ENCODE measurements at regions not wholly inside any gene's neighbourhood (a gene's known extent, or its start where the extent isn't known, plus 50 kb on each side); places are given as distances from the start of the nearest gene placed in this dataset.

DNA sequence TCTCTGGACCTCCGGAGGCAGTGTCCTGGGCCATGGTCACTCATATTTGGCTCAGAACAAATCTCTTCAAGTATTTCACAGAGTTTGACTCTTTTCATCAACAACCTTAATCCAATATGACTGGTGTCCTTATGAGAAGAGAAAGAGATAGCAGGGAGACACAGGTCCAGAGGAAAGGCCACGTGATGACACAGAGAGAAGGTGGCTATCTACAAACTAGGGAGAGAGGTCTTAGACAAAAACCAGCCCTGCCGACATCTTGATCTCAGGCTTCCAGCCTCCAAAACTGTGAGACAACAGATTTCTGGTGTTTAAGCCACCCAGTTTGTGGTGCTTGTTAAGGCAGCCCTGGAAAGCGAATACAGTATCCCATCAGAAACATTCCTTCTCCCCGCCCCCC is 237.1 kb upstream of the PROK2 start:
- no peak overlapping the region for H3K27ac Mint-ChIP-seq
- Histone ChIP-seq H3K4me1 (ENCODE audit: control insufficient read depth, insufficient read depth, low read length, poor library complexity, severe bottlenecking) (no peaks in the 10 kb centered on the region), H3K27ac (ENCODE audit: insufficient read depth, low read length, poor library complexity, severe bottlenecking) (no peak overlapping the region), H3K9me3 (ENCODE audit: control insufficient read depth in 2 of 2, low read length in 2 of 2) (no peaks in the 10 kb centered on the region), H3K27me3 (ENCODE audit: control insufficient read depth, insufficient read depth, low read length) (no peaks in the 10 kb centered on the region), H3K36me3 (ENCODE audit: control insufficient read depth, insufficient read depth, low read length) (no peaks in the 10 kb centered on the region), H3K4me3 (ENCODE audit: low read depth, low read length) (no peak overlapping the region)
- no peaks in the 10 kb centered on the region for H3K36me3 Mint-ChIP-seq
- ATAC-seq (ENCODE audit: low read depth in 2 of 2) (no peak), DNase-seq (no peak)
- H3K9me3 Mint-ChIP-seq: peaks cover 0 to 3% (median 0%) of the 10 kb centered on the region in 7 donors
- H3K4me3 Mint-ChIP-seq: no peak overlapping the region
- H3K4me1 Mint-ChIP-seq: no peaks in the 10 kb centered on the region
- peaks cover 9% of the 10 kb centered on the region for H3K27me3 Mint-ChIP-seq

DNA sequence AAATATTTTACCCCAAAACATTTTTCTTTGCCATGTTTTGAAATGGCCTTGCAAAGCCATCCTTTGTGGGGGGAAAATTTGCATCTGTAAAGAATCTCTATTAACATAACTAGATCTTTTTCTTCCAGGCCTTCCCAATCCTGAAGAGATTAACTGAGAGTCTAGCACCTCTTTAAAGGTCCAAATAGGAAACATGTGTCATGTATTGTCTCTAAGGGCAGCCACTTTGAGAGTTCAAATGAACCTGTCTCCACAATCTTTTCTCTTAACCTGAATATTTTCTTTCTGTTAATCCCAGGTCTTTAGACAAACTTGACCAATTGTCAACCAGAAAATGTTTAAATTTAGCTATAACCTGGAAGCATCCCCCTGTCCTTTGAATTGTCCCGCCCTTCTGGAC is 236.6 kb upstream of the PROK2 start:
- no peak overlapping the region for H3K4me3 ChIP-seq (ENCODE audit: low read depth, low read length)
- H3K9me3 Mint-ChIP-seq: peaks cover 0 to 3% (median 0%) of the 10 kb centered on the region in 7 donors
- DNase-seq: no peak
- no peaks in the 10 kb centered on the region for H3K9me3 ChIP-seq (ENCODE audit: control insufficient read depth in 2 of 2, low read length in 2 of 2)
- no peaks in the 10 kb centered on the region for H3K36me3 Mint-ChIP-seq
- H3K4me1 ChIP-seq (ENCODE audit: control insufficient read depth, insufficient read depth, low read length, poor library complexity, severe bottlenecking): no peaks in the 10 kb centered on the region
- H3K27me3 ChIP-seq (ENCODE audit: control insufficient read depth, insufficient read depth, low read length): no peaks in the 10 kb centered on the region
- H3K27ac Mint-ChIP-seq: no peak overlapping the region
- peaks cover 9% of the 10 kb centered on the region for H3K27me3 Mint-ChIP-seq
- H3K4me1 Mint-ChIP-seq: no peaks in the 10 kb centered on the region
- no peak overlapping the region for H3K4me3 Mint-ChIP-seq
- ATAC-seq (ENCODE audit: low read depth in 2 of 2): no peak
- no peak overlapping the region for H3K27ac ChIP-seq (ENCODE audit: insufficient read depth, low read length, poor library complexity, severe bottlenecking)
- no peaks in the 10 kb centered on the region for H3K36me3 ChIP-seq (ENCODE audit: control insufficient read depth, insufficient read depth, low read length)

DNA sequence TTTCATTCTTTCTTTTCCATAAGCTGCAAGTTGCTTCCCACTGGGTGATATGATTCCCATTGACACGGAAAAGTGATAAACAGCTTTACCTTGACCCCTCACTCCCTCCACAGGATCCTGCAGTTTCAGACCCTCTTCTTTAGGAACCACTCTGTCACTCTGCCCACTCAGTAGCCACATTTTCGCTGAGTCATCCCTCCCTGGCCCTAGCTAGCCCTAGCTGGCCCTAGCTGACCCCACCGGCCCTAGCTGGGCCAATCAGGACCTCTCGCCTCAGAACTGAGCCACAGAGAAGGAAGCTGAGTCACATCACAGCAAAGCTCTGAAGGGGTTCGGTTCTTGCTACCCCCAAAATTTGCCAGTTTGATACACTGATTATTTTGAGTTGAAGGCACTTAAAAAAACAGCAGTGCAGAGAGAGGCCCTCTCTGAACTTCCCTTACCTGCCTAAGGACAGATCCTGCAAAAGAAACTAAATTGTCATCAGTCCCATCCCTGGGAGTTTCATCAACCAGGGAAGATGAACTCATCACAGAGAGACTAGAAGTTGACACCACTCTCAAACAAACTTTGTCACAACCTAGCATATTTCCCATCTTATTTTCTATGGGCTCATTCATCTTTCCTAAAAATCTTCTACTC is 233.5 kb upstream of the PROK2 start:
- H3K9me3 ChIP-seq (ENCODE audit: control insufficient read depth in 2 of 2, low read length in 2 of 2): no peaks in the 10 kb centered on the region

DNA sequence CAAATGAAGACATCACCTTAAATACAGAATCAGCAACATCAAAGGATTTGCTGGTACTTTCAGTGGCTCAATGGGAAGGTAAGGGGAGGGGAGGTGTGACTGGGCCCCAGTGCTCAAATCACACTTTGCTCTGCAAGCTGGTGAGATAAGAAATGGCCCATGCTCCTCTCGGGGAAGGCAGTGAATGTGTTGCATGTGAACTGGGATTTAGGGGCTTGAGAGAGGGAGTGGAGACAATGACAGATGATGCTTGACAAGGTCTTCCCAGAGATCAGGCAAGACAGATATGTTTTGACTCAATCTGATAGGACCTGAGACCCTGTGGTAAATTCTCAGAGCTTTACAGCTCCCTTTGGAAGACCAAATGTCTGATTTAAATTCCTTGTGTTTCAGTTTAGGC is 233.0 kb upstream of the PROK2 start:
- Histone ChIP-seq H3K4me3 (ENCODE audit: low read depth, low read length) (no peak overlapping the region), H3K9me3 (ENCODE audit: control insufficient read depth in 2 of 2, low read length in 2 of 2) (no peaks in the 10 kb centered on the region), H3K4me1 (ENCODE audit: control insufficient read depth, insufficient read depth, low read length, poor library complexity, severe bottlenecking) (no peaks in the 10 kb centered on the region), H3K27me3 (ENCODE audit: control insufficient read depth, insufficient read depth, low read length) (no peaks in the 10 kb centered on the region), H3K27ac (ENCODE audit: insufficient read depth, low read length, poor library complexity, severe bottlenecking) (no peak overlapping the region), H3K36me3 (ENCODE audit: control insufficient read depth, insufficient read depth, low read length) (no peaks in the 10 kb centered on the region)
- Mint-ChIP-seq H3K27ac (no peak overlapping the region), H3K4me3 (no peak overlapping the region), H3K36me3 (no peaks in the 10 kb centered on the region), H3K9me3 (peaks cover 0 to 1% (median 0%) of the 10 kb centered on the region in 7 donors), H3K27me3 (peaks cover 9% of the 10 kb centered on the region), H3K4me1 (no peaks in the 10 kb centered on the region)
- no peak for DNase-seq
- no peak for ATAC-seq (ENCODE audit: low read depth in 2 of 2)

More for the DNA sequence above, 233.5 kb upstream of the PROK2 start:
- Mint-ChIP-seq H3K4me3 (no peak overlapping the region), H3K27me3 (peaks cover 9% of the 10 kb centered on the region), H3K9me3 (no peaks in the 10 kb centered on the region), H3K36me3 (no peaks in the 10 kb centered on the region), H3K27ac (no peak overlapping the region), H3K4me1 (no peaks in the 10 kb centered on the region)
- H3K36me3 ChIP-seq (ENCODE audit: control insufficient read depth, insufficient read depth, low read length): no peaks in the 10 kb centered on the region
- ATAC-seq (ENCODE audit: low read depth in 2 of 2): no peak
- no peaks in the 10 kb centered on the region for H3K27me3 ChIP-seq (ENCODE audit: control insufficient read depth, insufficient read depth, low read length)
- DNase-seq: no peak
- H3K4me3 ChIP-seq (ENCODE audit: low read depth, low read length): no peak overlapping the region
- H3K4me1 ChIP-seq (ENCODE audit: control insufficient read depth, insufficient read depth, low read length, poor library complexity, severe bottlenecking): no peaks in the 10 kb centered on the region
- H3K27ac ChIP-seq (ENCODE audit: insufficient read depth, low read length, poor library complexity, severe bottlenecking): no peak overlapping the region

DNA sequence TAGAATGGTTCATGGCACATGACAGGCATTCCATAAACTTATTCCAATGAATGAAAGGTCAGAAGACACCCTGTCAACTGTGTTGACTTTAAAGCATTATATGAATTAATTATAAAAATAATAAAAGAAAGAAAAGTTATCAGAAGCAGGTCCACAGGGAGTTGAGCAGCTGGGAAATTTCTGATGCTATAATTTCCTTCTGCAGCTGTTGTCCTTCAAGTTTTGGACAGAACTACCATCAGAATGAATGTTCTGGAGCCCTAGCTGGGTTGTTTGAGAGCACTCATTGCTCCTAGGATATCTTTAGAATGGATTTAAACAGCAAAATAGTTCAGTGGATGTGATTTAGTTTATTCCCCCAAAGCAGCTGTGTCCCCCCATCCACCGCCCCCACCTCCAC is 232.4 kb upstream of the PROK2 start:
- peaks cover 9% of the 10 kb centered on the region for H3K27me3 Mint-ChIP-seq

DNA sequence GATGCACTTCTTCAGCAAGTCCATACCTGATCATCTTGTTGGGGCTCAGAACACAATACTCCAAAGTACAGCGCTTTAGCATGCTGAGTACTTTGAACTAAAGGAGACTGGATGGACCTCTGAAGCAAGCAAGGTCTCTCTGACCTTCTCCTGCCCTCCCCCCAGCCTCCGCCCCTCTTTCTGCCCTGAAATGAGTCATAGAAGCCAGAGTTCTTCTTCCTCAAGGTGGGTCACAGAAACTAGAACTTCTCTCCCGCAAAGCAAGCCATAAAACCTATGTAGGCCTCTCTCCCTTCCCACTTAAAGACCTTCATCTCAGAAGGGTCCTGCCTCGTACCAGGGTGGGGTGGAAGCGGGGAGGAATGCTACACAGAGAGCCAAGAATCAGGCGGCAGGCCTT is 230.5 kb upstream of the PROK2 start:
- Mint-ChIP-seq H3K4me3 (no peak overlapping the region), H3K27ac (no peak overlapping the region), H3K4me1 (no peaks in the 10 kb centered on the region), H3K9me3 (peaks cover 0 to 1% (median 0%) of the 10 kb centered on the region in 7 donors), H3K27me3 (peaks cover 5% of the 10 kb centered on the region), H3K36me3 (no peaks in the 10 kb centered on the region)
- no peaks in the 10 kb centered on the region for H3K9me3 ChIP-seq (ENCODE audit: control insufficient read depth in 2 of 2, low read length in 2 of 2)
- ATAC-seq (ENCODE audit: low read depth in 2 of 2) (no peak), DNase-seq (no peak)
- H3K27me3 ChIP-seq (ENCODE audit: control insufficient read depth, insufficient read depth, low read length): peaks cover 2% of the 10 kb centered on the region
- H3K27ac ChIP-seq (ENCODE audit: insufficient read depth, low read length, poor library complexity, severe bottlenecking): no peak overlapping the region
- no peaks in the 10 kb centered on the region for H3K36me3 ChIP-seq (ENCODE audit: control insufficient read depth, insufficient read depth, low read length)
- no peak overlapping the region for H3K4me3 ChIP-seq (ENCODE audit: low read depth, low read length)
- no peaks in the 10 kb centered on the region for H3K4me1 ChIP-seq (ENCODE audit: control insufficient read depth, insufficient read depth, low read length, poor library complexity, severe bottlenecking)

More for the DNA sequence above, 232.4 kb upstream of the PROK2 start:
- H3K4me3 Mint-ChIP-seq: no peak overlapping the region
- DNase-seq (no peak), ATAC-seq (ENCODE audit: low read depth in 2 of 2) (no peak)
- H3K9me3 ChIP-seq (ENCODE audit: control insufficient read depth in 2 of 2, low read length in 2 of 2): no peaks in the 10 kb centered on the region
- H3K36me3 Mint-ChIP-seq: no peaks in the 10 kb centered on the region
- no peaks in the 10 kb centered on the region for H3K27me3 ChIP-seq (ENCODE audit: control insufficient read depth, insufficient read depth, low read length)
- H3K36me3 ChIP-seq (ENCODE audit: control insufficient read depth, insufficient read depth, low read length): no peaks in the 10 kb centered on the region
- no peak overlapping the region for H3K27ac Mint-ChIP-seq
- no peak overlapping the region for H3K27ac ChIP-seq (ENCODE audit: insufficient read depth, low read length, poor library complexity, severe bottlenecking)
- H3K4me1 ChIP-seq (ENCODE audit: control insufficient read depth, insufficient read depth, low read length, poor library complexity, severe bottlenecking): no peaks in the 10 kb centered on the region
- no peak overlapping the region for H3K4me3 ChIP-seq (ENCODE audit: low read depth, low read length)
- H3K4me1 Mint-ChIP-seq: no peaks in the 10 kb centered on the region
- H3K9me3 Mint-ChIP-seq: peaks cover 0 to 1% (median 0%) of the 10 kb centered on the region in 7 donors

DNA sequence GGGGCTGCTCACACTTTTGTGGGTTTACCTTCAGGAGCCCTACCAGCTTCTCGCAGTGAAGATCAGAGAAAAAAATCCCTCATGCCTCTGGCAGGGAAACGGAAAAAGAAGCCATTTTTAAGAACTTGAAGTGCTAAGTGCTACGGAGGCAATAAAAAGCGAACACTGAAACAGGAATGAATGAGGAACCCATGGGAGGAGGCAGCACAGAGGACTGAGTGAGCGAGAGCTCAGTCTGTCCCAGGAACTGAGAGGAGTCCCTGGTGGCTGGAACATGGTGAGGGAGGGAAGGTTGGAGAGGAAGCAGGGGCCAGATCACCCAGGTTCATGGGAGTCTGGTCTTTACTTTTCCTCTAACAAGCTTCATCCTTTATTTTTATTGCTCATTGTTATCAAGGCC is 228.1 kb upstream of the PROK2 start:
- H3K9me3 ChIP-seq (ENCODE audit: control insufficient read depth in 2 of 2, low read length in 2 of 2): no peaks in the 10 kb centered on the region
- ATAC-seq (ENCODE audit: low read depth in 2 of 2) (no peak), DNase-seq (no peak)
- no peak overlapping the region for H3K27ac ChIP-seq (ENCODE audit: insufficient read depth, low read length, poor library complexity, severe bottlenecking)
- peaks cover 5% of the 10 kb centered on the region for H3K27me3 ChIP-seq (ENCODE audit: control insufficient read depth, insufficient read depth, low read length)
- Mint-ChIP-seq H3K4me1 (no peaks in the 10 kb centered on the region), H3K4me3 (no peak overlapping the region), H3K27me3 (peaks cover 24% of the 10 kb centered on the region), H3K36me3 (no peaks in the 10 kb centered on the region), H3K27ac (no peak overlapping the region), H3K9me3 (peaks cover 0 to 1% (median 0%) of the 10 kb centered on the region in 7 donors)
- no peaks in the 10 kb centered on the region for H3K36me3 ChIP-seq (ENCODE audit: control insufficient read depth, insufficient read depth, low read length)
- H3K4me3 ChIP-seq (ENCODE audit: low read depth, low read length): no peak overlapping the region
- no peaks in the 10 kb centered on the region for H3K4me1 ChIP-seq (ENCODE audit: control insufficient read depth, insufficient read depth, low read length, poor library complexity, severe bottlenecking)

DNA sequence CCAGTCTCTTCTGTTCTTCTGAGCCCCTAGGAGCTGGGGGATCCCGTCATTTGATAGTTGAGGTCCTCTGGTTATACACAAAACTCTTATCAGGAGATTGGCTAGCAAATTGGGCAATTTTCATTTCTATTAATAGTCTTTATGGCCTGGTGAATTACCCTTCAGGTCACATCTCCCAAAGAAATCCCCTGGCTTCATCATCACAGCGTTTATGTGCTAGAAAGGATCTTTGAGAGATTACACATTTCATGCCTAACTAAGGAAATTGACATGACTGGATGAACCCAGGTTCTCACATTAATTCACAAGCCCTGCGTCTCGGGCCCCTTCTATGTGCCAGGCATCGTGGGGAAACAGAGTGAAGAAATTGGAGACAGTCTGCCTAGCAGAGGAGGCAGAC is 227.4 kb upstream of the PROK2 start:
- no peaks in the 10 kb centered on the region for H3K9me3 ChIP-seq (ENCODE audit: control insufficient read depth in 2 of 2, low read length in 2 of 2)
- no peaks in the 10 kb centered on the region for H3K4me1 Mint-ChIP-seq
- peaks cover 0 to 1% (median 0%) of the 10 kb centered on the region in 7 donors for H3K9me3 Mint-ChIP-seq
- H3K4me1 ChIP-seq (ENCODE audit: control insufficient read depth, insufficient read depth, low read length, poor library complexity, severe bottlenecking): no peaks in the 10 kb centered on the region
- peaks cover 27% of the 10 kb centered on the region for H3K27me3 Mint-ChIP-seq
- H3K36me3 Mint-ChIP-seq: no peaks in the 10 kb centered on the region
- peaks cover 5% of the 10 kb centered on the region for H3K27me3 ChIP-seq (ENCODE audit: control insufficient read depth, insufficient read depth, low read length)
- DNase-seq (no peak), ATAC-seq (ENCODE audit: low read depth in 2 of 2) (no peak)
- H3K36me3 ChIP-seq (ENCODE audit: control insufficient read depth, insufficient read depth, low read length): no peaks in the 10 kb centered on the region
- H3K4me3 Mint-ChIP-seq: no peak overlapping the region
- no peak overlapping the region for H3K27ac ChIP-seq (ENCODE audit: insufficient read depth, low read length, poor library complexity, severe bottlenecking)
- no peak overlapping the region for H3K27ac Mint-ChIP-seq
- H3K4me3 ChIP-seq (ENCODE audit: low read depth, low read length): no peak overlapping the region
